DND-41 (cell line): ENCODE measurements at regions not wholly inside any gene's neighbourhood (a gene's known extent, or its start where the extent isn't known, plus 50 kb on each side); places are given as distances from the start of the nearest gene placed in this dataset.

ENCODE experiments used
- EZH2 ChIP-seq: IDR thresholded peaks from 3 replicates; pipeline ENCODE4 v1.6.1; 2012; ENCODE audit warnings: borderline replicate concordance, low read depth, mild to moderate bottlenecking, moderate library complexity, low read length, inconsistent platforms; ENCODE audit not compliant: severe bottlenecking
- TF ChIP-seq, protein P1 (sequence below): IDR thresholded peaks from 2 replicates; pipeline ENCODE4 v1.5.1; 2012; ENCODE audit warnings: borderline replicate concordance, low read length, moderate library complexity, mild to moderate bottlenecking; ENCODE audit not compliant: poor library complexity, severe bottlenecking; ENCODE audit errors: extremely low read depth

DNA sequence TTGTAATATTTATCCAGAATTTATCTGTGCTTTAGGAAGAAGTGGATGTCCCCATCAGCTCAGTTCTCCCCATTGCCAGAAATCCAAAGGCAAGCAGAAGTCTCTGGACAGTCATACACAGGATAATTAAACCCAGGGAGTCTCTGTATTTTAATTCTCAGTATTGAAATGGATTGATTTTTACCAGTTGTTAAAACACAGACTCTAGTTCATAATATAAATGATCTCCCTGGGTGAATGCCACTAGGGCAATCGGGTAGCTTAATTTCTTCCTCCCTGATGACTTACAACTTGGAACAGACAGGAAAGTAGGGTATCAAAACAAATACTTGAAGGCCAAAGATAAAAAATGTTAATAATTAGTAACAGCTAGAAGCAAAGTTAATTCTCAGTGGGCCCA, 66.5 kb upstream of the DAP start:
- TF ChIP-seq, protein P1, sequence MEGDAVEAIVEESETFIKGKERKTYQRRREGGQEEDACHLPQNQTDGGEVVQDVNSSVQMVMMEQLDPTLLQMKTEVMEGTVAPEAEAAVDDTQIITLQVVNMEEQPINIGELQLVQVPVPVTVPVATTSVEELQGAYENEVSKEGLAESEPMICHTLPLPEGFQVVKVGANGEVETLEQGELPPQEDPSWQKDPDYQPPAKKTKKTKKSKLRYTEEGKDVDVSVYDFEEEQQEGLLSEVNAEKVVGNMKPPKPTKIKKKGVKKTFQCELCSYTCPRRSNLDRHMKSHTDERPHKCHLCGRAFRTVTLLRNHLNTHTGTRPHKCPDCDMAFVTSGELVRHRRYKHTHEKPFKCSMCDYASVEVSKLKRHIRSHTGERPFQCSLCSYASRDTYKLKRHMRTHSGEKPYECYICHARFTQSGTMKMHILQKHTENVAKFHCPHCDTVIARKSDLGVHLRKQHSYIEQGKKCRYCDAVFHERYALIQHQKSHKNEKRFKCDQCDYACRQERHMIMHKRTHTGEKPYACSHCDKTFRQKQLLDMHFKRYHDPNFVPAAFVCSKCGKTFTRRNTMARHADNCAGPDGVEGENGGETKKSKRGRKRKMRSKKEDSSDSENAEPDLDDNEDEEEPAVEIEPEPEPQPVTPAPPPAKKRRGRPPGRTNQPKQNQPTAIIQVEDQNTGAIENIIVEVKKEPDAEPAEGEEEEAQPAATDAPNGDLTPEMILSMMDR = no peak
- TF ChIP-seq EZH2 = no peak
